ENCODE measurements at regions not wholly inside any gene's neighbourhood (a gene's known extent, or its start where the extent isn't known, plus 50 kb on each side); places are given as distances from the start of the nearest gene placed in this dataset.
"Not testable (repeated sequence)": the region's sequence is repeated elsewhere in the genome, so short reads cannot be mapped to it uniquely, and the experiment has no call there.

GRCh38 chr11:90532125-90532524, 309.3 kb upstream of the CHORDC1 start:
- no peak for DNase-seq (ENCODE audit: low spot score)

DNA sequence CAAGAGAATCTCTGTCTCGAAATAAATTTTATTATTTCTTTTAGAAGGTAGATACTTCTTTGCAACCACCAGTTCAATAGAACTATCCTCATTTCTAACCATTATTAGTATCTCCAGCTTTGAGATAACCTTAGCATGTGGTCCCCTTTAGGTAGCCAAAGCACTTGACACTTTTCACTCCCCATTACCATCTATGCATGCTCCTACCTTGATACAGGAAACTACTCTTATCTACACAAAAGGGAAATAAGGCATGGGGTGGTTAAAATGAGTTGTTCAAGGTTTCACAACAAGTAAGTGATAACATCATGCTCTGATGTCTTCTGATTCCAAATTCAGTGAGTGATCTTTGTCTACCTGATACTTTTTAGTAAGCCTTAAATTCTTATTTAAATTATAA, 308.2 kb upstream of the CHORDC1 start:
- no peak for DNase-seq (ENCODE audit: low spot score)

- no peak for DNase-seq (ENCODE audit: low spot score)
These were observed 303.1 kb upstream of the CHORDC1 start for GRCh38 chr11:90525962-90526361.

GRCh38 chr11:90512846-90513245, 290.0 kb upstream of the CHORDC1 start:
- no peak for DNase-seq (ENCODE audit: low spot score)

DNA sequence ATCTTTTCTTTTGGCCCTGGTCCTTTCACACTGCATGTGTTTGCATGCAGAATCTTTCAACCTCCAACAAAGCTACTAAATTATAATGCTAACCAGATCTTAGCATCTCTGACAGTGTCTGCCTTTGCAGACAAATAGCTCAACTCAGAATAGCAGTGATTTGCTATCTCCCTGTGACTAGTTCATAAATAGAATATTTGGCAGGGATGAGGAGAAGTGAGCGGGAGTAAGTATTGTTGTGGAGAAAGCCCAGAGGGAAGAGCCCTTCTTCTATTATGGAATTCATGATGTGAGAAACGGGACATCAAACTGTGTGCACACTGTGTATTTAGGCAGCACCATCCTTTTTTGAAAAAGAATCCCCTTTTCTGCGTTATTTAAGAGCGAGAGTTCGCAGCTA, 288.0 kb upstream of the CHORDC1 start:
- no peak for DNase-seq (ENCODE audit: low spot score)

DNA sequence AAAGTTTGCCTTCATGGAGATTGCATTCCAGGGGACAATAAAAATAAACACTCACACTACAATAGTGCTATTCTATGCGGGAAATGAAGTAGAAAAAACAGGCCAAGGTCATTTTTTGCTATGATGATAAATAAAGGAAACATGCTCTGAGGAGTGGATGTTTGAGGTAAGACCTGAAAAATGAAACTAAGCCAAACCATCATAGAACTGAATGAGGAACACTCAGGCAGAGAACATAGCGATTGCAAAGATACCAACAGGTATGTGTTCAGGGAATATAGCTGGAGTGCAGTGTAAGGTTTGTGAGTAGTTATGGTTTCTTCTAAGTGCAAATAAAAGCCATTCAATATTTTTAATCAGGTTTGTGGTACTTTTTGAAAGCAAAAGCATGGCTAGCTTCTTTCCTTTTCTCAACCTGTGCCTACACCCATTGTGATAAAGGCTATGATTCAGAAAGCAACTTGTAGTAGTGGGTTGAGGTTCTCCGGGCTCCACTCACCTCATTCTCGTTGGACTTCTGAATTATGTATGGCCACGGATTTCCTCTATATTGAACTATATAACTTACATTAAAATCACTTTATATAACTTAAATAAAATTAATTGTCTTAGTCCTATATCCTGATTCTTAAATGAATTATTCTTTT, 278.2 kb upstream of the CHORDC1 start:
- no peak for DNase-seq (ENCODE audit: low spot score)

DNA sequence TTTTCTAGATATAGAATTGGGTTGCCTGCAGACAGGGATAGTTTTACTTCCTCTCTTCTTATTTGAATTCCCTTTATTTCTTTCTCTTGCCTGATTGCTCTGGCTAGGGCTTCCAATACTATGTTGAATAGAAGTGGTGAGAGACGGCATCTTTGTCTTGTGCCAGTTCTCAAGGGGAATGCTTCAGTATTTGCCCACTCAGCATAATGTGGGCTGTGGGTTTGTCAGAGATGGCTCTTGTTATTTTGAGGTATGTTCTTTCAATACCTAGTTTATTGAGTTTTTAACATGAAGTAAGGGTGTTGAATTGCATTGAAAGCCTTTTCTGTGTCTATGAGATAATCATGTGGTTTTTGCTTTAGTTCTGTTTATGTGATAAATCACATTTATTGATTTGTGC, 273.9 kb upstream of the CHORDC1 start:
- no peak for DNase-seq (ENCODE audit: low spot score)

- DNase-seq (ENCODE audit: low spot score) = no peak
These were observed 270.5 kb upstream of the CHORDC1 start for GRCh38 chr11:90493379-90493778.

DNA sequence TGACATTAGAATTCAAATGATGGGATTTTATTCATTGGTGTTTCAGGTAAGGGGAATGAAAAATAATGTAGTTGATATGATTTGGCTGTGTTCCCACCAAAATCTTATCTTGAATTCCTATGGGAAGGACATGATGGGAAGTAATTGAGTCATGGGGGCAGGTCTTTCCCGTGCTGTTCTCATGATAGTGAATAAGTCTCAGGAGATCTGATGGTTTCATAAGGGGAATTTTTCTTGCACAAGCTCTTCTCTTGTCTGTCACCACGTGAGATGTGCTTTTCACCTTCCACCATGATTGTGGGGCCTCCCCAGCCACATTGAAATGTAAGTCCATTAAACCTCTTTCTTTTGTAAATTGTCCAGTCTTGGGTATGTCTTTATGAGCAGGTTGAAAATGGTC, 268.6 kb upstream of the CHORDC1 start:
- no peak for DNase-seq (ENCODE audit: low spot score)

DNA sequence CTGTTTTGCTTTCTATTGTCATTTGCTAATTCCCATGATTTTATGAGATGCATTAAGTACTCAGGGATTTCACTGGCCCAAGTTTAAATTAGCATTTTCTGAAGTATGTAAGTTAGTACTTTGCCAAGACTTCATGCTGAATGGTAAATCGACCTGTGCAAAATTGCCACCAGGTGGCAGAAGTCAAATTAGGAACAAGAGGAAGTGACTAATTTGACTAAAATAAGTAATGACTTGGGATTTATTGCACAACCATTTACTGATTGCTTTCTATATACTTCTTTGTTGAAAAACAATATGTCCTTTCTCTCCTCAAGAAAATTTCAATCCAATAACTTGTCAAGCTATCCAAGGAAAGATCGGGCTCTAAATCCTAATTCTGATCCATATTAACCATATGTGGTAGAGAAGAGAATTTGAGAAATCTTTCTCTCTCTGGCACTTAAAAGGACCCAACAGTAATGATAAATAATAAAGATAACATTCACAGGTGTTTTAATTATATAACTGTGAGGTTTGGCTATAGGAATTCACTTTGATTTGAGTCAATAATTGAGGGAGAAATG, 253.7 kb upstream of the CHORDC1 start:
- DNase-seq (ENCODE audit: low spot score) = peak; percentile 9

DNA sequence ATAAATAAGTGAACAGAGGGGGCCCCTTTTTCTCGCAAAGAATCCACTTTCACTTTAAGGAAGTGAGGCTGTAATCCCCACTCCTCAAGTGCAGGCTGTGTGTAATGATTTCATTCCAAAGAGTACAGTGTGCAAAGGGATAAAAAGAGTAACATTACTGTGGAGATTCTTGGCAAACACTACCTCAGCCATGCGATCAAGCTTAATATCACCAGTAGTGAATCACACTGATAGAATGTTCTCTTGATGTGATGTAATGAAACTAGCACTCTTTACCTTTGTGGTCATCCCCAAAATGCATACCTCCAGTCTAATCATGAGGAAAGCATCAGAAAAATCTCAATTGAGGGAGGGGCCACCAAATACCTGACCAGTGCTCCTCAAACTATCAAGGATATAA, 246.1 kb upstream of the CHORDC1 start:
- no peak for DNase-seq (ENCODE audit: low spot score)

GRCh38 chr11:90465553-90465952, 242.7 kb upstream of the CHORDC1 start:
- DNase-seq (ENCODE audit: low spot score) = no peak

DNA sequence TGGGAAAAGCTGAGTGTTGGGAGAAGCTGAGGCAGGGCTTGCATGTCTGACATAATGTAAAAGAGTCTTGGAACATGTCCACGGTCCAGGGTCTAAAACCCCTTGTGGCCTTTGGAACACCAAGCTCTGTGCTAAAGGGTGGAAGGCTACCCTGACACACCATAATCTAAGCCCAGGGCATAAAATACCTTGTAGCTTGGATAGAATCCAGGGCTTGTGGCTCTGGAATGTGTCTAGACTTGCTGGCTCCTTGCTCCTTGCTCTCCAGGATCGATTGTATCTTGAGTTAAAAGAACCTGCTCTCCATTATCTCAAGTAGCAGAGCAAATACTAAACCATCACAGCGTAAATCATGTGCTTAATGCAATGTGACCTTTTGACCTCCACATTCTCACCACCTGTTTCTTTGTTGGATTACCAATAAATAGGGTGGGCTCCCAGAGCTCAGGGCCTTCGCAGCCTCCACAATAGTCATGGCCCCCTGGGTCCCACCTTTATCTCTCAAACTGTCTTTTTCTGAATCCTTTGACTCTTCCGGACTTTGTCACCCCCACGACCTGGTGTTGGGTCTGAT, 232.6 kb upstream of the CHORDC1 start:
- DNase-seq (ENCODE audit: low spot score) = not testable (repeated sequence)

- no peak for DNase-seq (ENCODE audit: low spot score)
These were observed 230.7 kb upstream of the CHORDC1 start for GRCh38 chr11:90453525-90453924.

DNA sequence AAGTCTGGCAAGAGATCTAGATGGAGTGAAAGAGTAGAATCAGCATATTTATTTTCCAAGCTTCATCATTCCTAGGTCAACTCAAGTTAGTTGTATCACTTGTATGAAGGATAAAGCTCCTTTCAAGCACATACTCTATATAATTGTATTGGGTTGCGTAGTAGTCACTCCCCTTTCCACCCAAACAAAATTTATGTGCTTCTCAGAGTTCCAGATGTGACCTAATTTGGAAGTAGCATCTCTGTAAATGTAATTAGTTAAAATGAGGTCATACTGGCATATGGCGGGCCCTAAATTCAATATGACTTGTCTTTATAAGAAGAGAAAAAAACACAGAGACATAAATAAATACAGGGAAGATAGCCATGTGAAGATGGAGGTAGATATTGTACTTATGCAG, 226.8 kb upstream of the CHORDC1 start:
- DNase-seq (ENCODE audit: low spot score) = no peak

DNA sequence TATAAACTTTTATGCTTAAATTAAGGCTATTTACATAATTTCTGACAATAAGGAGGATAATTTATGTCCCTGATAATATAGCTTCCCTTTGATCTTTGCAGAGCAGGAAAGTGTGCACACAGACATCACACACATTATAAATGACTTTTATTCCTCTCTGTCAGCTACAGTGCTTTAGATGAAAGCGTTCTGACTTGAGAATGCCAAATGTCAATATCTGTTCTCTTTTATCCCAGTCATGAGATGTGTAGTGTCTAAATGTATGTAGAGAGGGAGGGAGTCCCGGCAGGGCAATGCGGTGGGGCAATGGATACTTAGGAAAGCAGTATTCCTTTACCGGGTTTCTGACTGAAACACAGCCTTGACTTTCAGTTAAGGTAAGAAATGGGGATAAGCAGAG, 225.4 kb upstream of the CHORDC1 start:
- DNase-seq (ENCODE audit: low spot score) = no peak

- no peak for DNase-seq (ENCODE audit: low spot score)
These were observed 224.8 kb upstream of the CHORDC1 start for GRCh38 chr11:90447618-90448017.

DNA sequence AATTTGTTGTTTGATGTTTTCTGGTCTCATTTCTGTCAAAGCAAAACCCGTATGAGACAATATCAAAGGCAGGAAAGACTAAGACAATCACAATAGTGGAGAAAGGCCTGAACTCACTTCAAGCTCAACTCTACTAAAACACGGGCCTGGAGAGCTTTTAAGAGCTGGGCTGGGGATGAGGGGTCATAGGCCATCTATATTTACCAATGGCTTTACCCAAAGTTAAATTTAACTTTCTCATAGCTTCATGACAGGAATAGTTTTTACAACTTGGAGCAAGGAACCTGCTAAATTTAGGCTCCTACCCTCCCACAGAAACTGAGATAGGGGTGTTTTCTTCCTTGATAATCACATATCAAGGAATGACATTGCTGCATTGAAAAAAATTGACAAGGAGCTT, 223.4 kb upstream of the CHORDC1 start:
- DNase-seq (ENCODE audit: low spot score) = no peak

DNA sequence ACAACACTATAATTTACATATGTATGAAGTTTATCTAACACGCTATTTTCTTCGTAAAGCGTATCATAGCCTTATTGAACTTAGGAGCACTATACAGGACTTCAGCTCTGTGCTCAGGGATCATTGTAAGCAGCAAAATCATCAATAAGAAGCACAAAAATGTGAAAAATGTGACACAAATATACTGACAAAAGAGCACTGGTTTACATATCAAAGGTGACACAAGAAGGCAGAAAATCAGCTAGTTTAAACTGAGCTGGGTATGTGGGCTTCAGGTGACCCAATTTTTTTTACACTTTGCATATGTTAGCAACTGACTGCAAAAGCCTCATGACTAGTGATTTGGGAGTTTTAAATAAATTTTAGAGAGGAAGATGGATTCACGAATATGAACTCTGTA, 215.2 kb upstream of the CHORDC1 start:
- DNase-seq (ENCODE audit: low spot score) = no peak

- no peak for DNase-seq (ENCODE audit: low spot score)
These were observed 212.0 kb upstream of the CHORDC1 start for GRCh38 chr11:90434858-90435257.

DNA sequence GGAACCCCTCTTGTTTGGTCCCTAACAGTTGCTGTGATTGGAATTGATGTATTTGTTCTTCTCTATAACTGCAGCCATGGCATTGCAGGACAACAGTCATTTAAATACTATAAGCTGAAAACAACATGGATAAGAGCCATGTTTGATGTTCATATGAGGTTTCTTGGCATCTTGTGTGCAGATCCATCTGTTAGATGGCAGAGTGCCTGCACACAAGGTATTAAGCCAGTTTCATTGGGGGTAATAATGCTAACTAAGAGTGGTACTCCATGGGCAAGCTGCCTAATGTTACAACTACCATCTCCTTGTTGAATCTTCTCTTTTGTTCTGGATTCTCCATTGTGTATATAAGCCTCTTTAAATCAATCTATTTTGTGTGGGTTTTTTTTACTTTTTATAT, 206.0 kb upstream of the CHORDC1 start:
- no peak for DNase-seq (ENCODE audit: low spot score)

GRCh38 chr11:90426442-90426841, 203.6 kb upstream of the CHORDC1 start:
- DNase-seq (ENCODE audit: low spot score) = no peak

DNA sequence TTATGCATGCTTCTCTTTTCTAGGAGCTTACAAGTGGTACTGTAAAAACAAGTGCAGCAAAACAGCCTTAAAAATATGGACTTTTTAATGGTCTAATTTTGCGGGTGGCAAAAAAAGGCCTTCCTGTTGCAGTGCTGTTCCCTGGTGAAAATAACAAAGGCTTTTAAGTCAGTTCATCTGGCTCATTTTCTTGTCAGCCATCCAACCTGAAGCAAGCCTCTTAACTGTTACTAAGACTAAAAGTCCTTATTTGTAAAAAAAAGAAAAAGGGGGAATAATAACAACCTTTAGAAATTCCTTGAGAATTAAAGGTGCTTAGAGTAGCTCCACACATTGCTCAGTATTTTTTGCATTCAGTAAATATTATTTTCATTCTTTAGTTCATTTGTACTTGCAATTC, 200.5 kb upstream of the CHORDC1 start:
- peak; percentile 14 for DNase-seq (ENCODE audit: low spot score)

DNA sequence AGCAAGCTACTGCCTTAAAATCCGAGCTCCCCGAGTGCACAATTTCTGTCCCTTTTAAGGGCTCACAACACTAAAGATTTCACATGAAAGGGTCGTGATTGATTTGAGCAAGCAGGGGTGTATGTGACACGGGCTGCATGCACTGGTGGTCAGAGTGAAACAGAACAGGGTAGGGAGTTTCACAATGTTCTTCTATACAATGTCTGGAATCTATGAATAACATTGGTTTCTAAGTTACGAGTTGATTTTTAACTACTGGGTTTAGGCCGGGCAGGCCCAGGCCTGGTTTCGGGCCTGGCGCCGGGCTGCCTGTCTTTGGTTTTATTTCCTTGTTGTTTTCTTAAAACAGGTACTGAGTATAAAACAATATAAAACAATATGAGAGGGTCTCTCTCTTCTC, 199.9 kb upstream of the CHORDC1 start:
- not testable (repeated sequence) for DNase-seq (ENCODE audit: low spot score)
